Thoracic aorta (tissue), 2 donors: ENCODE measurements at regions not wholly inside any gene's neighbourhood (a gene's known extent, or its start where the extent isn't known, plus 50 kb on each side); places are given as distances from the start of the nearest gene placed in this dataset.

Experiments
- ATAC-seq: fragments of 150-250 bp; one replicate; pipeline ENCODE4 v1.8.0; 2017; ENCODE audit warnings: low read depth; ENCODE audit not compliant: insufficient number of reproducible peaks, low FRiP score
- DNase-seq: peaks from one replicate; pipeline ENCODE4 v3.0.0-alpha.2; 2020; ENCODE audit warnings: low spot score
- H3K27ac ChIP-seq, 2 donors: fragments of 200-600 bp; sonication (generic); 1 replicate in 1 of 2; 2 replicates in 1 of 2; pipeline ENCODE4 v1.5.1; 2016; ENCODE audit warnings: mild to moderate bottlenecking in 2 of 2, moderate library complexity in 2 of 2
- H3K27me3 ChIP-seq: fragments of 200-600 bp; sonication (generic); replicated peaks from 2 replicates; pipeline ENCODE4 v1.6.0; 2016; ENCODE audit warnings: mild to moderate bottlenecking; ENCODE audit not compliant: insufficient read depth
- H3K36me3 ChIP-seq: fragments of 200-600 bp; sonication (generic); one replicate; pipeline ENCODE4 v1.5.1; 2016
- H3K4me1 ChIP-seq, 2 donors: fragments of 200-600 bp; sonication (generic); 1 replicate in 1 of 2; 2 replicates in 1 of 2; pipeline versions ENCODE4 v1.5.1 to v1.6.0; 2016; ENCODE audit warnings: low read depth in 2 of 2, mild to moderate bottlenecking in 1 of 2; ENCODE audit not compliant: control insufficient read depth in 1 of 2
- H3K4me3 ChIP-seq: fragments of 200-600 bp; sonication (generic); 2 replicates; pipeline ENCODE4 v1.5.1; 2016; ENCODE audit warnings: mild to moderate bottlenecking
- H3K9me3 ChIP-seq: fragments of 200-600 bp; sonication (generic); 2 replicates; pipeline ENCODE4 v1.5.1; 2016
- TF ChIP-seq, protein P1 (sequence below): fragments of 200-600 bp; sonication (generic); IDR thresholded peaks from one replicate; pipeline ENCODE4 v1.5.1; 2019; ENCODE audit warnings: antibody characterized with exemption

DNA sequence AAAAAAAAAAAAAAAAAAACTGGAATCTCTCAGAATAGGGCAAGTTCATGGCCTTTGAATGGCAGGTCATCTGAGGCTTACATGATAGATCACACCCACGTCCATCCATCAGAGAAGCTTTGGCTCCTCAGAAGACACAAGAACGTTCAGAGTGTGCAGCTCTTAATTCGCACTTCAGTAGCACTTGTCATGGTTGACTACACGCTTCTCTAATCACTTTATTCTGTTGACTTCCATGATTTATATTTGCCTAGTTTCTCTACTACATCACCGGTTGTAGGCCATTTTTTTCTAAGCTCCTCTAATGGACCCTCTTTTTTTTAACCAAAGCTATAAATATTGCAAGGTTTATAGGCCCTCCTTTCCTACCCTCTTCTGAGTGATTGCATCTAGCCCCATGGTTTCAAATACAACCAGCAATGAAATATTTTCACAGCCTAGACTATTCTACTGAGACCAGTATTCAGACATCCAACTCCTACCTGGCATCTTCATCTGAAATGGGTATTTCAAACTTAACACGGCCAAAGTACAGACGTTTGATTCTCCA lies 305.4 kb upstream of the CELF2 start:
- DNase-seq, result no peak
- Histone ChIP-seq H3K4me3 (no peak overlapping the region), H3K27ac (no peak overlapping the region)

DNA sequence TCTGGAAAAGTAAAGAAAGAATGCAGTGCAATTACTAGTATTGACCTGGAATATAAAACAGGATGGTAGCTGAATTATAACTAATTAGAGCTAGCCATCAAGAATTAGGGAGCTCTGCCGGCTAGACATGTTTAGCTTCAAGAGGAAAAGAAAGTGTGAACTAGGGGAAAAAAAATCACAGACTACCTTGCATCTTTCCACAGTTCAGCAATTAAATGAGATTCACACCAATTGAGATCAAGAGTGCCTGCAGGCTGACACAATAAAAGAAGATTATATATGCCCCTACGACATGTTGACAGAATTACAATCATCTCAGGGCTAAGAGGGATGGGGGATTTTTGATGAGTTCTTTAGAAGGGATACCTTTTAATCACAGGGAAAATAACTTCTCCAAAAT lies 303.3 kb upstream of the CELF2 start:
- ATAC-seq, result no peak
- Histone ChIP-seq H3K36me3 (no peaks in the 10 kb centered on the region), H3K4me3 (no peak overlapping the region), H3K4me1 (no peaks in the 10 kb centered on the region), H3K27ac (no peak overlapping the region), H3K9me3 (no peaks in the 10 kb centered on the region), H3K27me3 (no peaks in the 10 kb centered on the region)
- DNase-seq, result no peak
- TF ChIP-seq, protein P1, sequence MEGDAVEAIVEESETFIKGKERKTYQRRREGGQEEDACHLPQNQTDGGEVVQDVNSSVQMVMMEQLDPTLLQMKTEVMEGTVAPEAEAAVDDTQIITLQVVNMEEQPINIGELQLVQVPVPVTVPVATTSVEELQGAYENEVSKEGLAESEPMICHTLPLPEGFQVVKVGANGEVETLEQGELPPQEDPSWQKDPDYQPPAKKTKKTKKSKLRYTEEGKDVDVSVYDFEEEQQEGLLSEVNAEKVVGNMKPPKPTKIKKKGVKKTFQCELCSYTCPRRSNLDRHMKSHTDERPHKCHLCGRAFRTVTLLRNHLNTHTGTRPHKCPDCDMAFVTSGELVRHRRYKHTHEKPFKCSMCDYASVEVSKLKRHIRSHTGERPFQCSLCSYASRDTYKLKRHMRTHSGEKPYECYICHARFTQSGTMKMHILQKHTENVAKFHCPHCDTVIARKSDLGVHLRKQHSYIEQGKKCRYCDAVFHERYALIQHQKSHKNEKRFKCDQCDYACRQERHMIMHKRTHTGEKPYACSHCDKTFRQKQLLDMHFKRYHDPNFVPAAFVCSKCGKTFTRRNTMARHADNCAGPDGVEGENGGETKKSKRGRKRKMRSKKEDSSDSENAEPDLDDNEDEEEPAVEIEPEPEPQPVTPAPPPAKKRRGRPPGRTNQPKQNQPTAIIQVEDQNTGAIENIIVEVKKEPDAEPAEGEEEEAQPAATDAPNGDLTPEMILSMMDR, result no peak

More for the DNA sequence above, 305.4 kb upstream of the CELF2 start:
- H3K36me3 ChIP-seq, result no peaks in the 10 kb centered on the region
- TF ChIP-seq, protein P1, result no peak
- no peaks in the 10 kb centered on the region for H3K9me3 ChIP-seq
- no peak for ATAC-seq
- no peaks in the 10 kb centered on the region for H3K27me3 ChIP-seq
- no peaks in the 10 kb centered on the region for H3K4me1 ChIP-seq

DNA sequence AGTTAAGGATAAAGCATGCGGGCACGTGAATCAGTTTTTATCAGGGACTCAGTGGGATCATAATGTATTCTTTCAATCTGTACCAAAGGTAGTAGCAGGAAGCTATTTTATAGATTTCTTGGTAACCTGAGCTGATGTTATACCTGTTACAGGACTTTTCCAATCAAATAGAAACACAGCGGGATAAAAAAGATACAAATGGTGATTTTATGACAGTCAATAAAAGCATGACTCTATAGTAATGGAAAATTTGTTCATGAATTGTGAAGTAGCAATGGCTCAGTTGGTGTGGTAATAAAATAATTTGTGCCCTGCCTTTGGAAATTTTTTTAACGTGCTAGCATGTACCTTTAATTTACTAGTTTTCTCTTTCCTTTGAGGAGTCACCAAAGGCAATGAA lies 300.7 kb upstream of the CELF2 start:
- H3K9me3 ChIP-seq, result no peaks in the 10 kb centered on the region
- no peaks in the 10 kb centered on the region for H3K36me3 ChIP-seq
- no peak for ATAC-seq
- H3K4me3 ChIP-seq, result no peak overlapping the region
- H3K27me3 ChIP-seq, result no peaks in the 10 kb centered on the region
- TF ChIP-seq, protein P1, result no peak
- no peak overlapping the region for H3K27ac ChIP-seq
- H3K4me1 ChIP-seq, result no peaks in the 10 kb centered on the region
- no peak for DNase-seq

DNA sequence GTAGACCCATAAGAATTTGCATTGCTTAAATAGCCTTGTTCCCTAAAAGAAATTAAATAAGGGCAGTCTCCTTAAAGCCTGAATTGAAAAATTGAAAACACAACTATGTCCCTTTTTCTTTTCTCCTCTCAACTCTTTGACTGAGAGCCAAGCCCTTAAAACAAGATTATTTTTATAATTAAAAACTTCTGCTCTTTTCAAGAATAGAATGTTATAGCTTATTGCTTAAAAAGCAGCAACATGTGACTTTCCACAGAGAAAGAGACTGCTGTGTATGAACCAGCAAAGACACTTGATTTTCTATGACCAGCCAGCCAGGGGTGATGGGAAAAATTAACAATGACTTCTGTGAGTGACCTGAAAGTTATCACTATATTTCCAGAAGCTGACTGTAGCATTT lies 295.2 kb upstream of the CELF2 start:
- TF ChIP-seq, protein P1, result no peak
- DNase-seq, result no peak
- H3K27me3 ChIP-seq, result no peaks in the 10 kb centered on the region
- H3K4me3 ChIP-seq, result no peak overlapping the region
- no peaks in the 10 kb centered on the region for H3K4me1 ChIP-seq
- no peaks in the 10 kb centered on the region for H3K36me3 ChIP-seq
- no peaks in the 10 kb centered on the region for H3K9me3 ChIP-seq
- ATAC-seq, result no peak
- no peak overlapping the region for H3K27ac ChIP-seq

DNA sequence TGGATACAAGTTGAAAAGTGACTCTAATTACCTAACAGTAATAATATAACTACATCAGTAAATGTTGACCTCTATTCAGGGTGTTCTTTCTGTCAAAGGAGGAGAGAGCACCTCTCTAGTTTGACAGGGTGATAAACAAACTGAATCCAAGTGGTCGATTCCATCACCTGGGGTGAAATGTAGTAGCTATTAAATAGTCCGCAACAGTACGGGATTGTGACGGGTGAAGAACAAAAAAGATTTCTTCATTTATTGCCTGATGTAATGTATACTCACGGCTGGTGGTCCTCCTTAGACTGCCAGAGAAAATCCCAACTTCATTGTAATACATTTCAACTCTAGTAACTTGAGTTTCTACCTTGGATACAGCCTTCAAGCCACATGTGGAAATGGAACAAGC lies 292.5 kb upstream of the CELF2 start:
- H3K4me1 ChIP-seq, result no peaks in the 10 kb centered on the region
- no peaks in the 10 kb centered on the region for H3K27me3 ChIP-seq
- H3K9me3 ChIP-seq, result no peaks in the 10 kb centered on the region
- ATAC-seq (no peak), DNase-seq (no peak)
- no peak overlapping the region for H3K27ac ChIP-seq
- TF ChIP-seq, protein P1, result no peak
- H3K36me3 ChIP-seq, result no peaks in the 10 kb centered on the region
- H3K4me3 ChIP-seq, result no peak overlapping the region
